ENCODE measurements at regions not wholly inside any gene's neighbourhood (a gene's known extent, or its start where the extent isn't known, plus 50 kb on each side); places are given as distances from the start of the nearest gene placed in this dataset.

DNA sequence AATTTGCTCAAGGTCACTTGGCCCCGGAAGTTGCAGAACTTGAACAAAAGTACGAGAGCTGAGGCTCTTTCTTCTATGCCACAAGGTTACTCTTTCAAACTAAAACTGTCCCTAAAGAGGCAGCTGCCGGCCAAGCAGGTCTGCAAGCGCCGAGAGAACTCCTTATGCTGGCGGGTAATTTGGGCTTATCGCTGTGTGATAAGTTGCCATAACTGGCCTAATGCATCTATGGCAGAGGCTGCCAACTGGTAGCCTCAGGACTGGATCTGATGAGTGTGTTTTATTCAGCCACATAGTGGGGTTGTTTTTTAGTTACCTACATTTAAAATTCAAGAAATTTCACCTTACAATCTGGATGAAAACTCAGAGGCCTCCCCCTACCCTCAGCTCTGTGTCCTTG lies 68.1 kb upstream of the SPOCK1 start:
- H3K27ac ChIP-seq (ENCODE audit: low read depth), result no peak overlapping the region
- H3K9me2 ChIP-seq (ENCODE audit: insufficient read depth), result no peaks in the 10 kb centered on the region
- no peak overlapping the region for H3K4me3 ChIP-seq
- Mint-ChIP-seq H3K36me3 (ENCODE audit: low read depth) (no peaks in the 10 kb centered on the region), H3K9me3 (no peaks in the 10 kb centered on the region), H3K4me1 (peaks cover 8% of the 10 kb centered on the region), H3K27me3 (ENCODE audit: insufficient read depth, low read depth, poor library complexity) (peaks cover 13% of the 10 kb centered on the region), H3K27ac (no peak overlapping the region), H3K4me3 (no peak overlapping the region)
- TF ChIP-seq, protein P1, sequence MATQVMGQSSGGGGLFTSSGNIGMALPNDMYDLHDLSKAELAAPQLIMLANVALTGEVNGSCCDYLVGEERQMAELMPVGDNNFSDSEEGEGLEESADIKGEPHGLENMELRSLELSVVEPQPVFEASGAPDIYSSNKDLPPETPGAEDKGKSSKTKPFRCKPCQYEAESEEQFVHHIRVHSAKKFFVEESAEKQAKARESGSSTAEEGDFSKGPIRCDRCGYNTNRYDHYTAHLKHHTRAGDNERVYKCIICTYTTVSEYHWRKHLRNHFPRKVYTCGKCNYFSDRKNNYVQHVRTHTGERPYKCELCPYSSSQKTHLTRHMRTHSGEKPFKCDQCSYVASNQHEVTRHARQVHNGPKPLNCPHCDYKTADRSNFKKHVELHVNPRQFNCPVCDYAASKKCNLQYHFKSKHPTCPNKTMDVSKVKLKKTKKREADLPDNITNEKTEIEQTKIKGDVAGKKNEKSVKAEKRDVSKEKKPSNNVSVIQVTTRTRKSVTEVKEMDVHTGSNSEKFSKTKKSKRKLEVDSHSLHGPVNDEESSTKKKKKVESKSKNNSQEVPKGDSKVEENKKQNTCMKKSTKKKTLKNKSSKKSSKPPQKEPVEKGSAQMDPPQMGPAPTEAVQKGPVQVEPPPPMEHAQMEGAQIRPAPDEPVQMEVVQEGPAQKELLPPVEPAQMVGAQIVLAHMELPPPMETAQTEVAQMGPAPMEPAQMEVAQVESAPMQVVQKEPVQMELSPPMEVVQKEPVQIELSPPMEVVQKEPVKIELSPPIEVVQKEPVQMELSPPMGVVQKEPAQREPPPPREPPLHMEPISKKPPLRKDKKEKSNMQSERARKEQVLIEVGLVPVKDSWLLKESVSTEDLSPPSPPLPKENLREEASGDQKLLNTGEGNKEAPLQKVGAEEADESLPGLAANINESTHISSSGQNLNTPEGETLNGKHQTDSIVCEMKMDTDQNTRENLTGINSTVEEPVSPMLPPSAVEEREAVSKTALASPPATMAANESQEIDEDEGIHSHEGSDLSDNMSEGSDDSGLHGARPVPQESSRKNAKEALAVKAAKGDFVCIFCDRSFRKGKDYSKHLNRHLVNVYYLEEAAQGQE (IDR thresholded peaks at IDR 0.05; ENCODE audit: unreplicated experiment), result no peak
- H4K20me1 ChIP-seq (replicated peaks; ENCODE audit: insufficient read depth), result no peaks in the 10 kb centered on the region
- H3K79me2 ChIP-seq (replicated peaks; ENCODE audit: insufficient read depth), result no peaks in the 10 kb centered on the region
- DNase-seq (ENCODE audit: low spot score) (no peak), ATAC-seq (no peak)
- H3K4me2 ChIP-seq, result no peak overlapping the region
- H3K27me3 ChIP-seq (ENCODE audit: insufficient read depth), result no peaks in the 10 kb centered on the region
- H3K4me1 ChIP-seq (ENCODE audit: insufficient read depth), result peaks cover 7% of the 10 kb centered on the region; the same call in 1 of the 2 replicates
- H2AFZ ChIP-seq, result no peak overlapping the region
- H3K36me3 ChIP-seq (ENCODE audit: insufficient read depth), result no peaks in the 10 kb centered on the region
- H3F3A ChIP-seq (replicated peaks; ENCODE audit: low read depth), result no peaks in the 10 kb centered on the region

DNA sequence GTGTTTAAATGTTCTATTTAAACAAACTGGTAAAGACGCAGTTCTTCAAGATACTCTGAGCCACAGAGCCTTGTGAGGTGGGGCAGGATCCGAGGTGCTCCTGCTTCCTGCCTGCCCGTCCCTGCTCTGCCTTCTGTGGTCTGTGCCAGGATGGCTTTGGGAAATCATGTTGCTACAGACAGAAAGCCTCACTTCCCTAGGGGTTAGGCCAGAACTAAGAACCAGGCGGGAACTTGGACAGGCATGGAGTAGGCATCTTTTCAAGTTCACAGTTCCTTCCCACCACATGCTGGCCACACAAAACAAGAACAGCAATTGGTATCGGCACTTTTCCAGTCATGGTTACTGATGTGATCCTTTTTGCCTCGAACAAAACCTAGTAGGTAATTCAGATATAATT lies 67.7 kb upstream of the SPOCK1 start:
- Histone ChIP-seq H4K20me1 (replicated peaks; ENCODE audit: insufficient read depth) (no peaks in the 10 kb centered on the region; the same call in 1 of the 2 replicates), H3K4me1 (ENCODE audit: insufficient read depth) (peaks cover 7% of the 10 kb centered on the region; the same call in 1 of the 2 replicates), H3K79me2 (replicated peaks; ENCODE audit: insufficient read depth) (no peaks in the 10 kb centered on the region), H2AFZ (no peak overlapping the region), H3K27ac (ENCODE audit: low read depth) (no peak overlapping the region), H3K36me3 (ENCODE audit: insufficient read depth) (no peaks in the 10 kb centered on the region), H3K27me3 (ENCODE audit: insufficient read depth) (no peaks in the 10 kb centered on the region), H3K4me3 (no peak overlapping the region), H3K4me2 (no peak overlapping the region), H3K9me2 (ENCODE audit: insufficient read depth) (no peaks in the 10 kb centered on the region), H3F3A (replicated peaks; ENCODE audit: low read depth) (no peaks in the 10 kb centered on the region)
- DNase-seq (ENCODE audit: low spot score) (no peak), ATAC-seq (peak; percentile 25; the same call in 2 of the 3 replicates)
- Mint-ChIP-seq H3K4me1 (peaks cover 8% of the 10 kb centered on the region), H3K27ac (no peak overlapping the region), H3K36me3 (ENCODE audit: low read depth) (no peaks in the 10 kb centered on the region), H3K9me3 (no peaks in the 10 kb centered on the region), H3K27me3 (ENCODE audit: insufficient read depth, low read depth, poor library complexity) (peaks cover 13% of the 10 kb centered on the region), H3K4me3 (no peak overlapping the region)
- TF ChIP-seq, protein P2, sequence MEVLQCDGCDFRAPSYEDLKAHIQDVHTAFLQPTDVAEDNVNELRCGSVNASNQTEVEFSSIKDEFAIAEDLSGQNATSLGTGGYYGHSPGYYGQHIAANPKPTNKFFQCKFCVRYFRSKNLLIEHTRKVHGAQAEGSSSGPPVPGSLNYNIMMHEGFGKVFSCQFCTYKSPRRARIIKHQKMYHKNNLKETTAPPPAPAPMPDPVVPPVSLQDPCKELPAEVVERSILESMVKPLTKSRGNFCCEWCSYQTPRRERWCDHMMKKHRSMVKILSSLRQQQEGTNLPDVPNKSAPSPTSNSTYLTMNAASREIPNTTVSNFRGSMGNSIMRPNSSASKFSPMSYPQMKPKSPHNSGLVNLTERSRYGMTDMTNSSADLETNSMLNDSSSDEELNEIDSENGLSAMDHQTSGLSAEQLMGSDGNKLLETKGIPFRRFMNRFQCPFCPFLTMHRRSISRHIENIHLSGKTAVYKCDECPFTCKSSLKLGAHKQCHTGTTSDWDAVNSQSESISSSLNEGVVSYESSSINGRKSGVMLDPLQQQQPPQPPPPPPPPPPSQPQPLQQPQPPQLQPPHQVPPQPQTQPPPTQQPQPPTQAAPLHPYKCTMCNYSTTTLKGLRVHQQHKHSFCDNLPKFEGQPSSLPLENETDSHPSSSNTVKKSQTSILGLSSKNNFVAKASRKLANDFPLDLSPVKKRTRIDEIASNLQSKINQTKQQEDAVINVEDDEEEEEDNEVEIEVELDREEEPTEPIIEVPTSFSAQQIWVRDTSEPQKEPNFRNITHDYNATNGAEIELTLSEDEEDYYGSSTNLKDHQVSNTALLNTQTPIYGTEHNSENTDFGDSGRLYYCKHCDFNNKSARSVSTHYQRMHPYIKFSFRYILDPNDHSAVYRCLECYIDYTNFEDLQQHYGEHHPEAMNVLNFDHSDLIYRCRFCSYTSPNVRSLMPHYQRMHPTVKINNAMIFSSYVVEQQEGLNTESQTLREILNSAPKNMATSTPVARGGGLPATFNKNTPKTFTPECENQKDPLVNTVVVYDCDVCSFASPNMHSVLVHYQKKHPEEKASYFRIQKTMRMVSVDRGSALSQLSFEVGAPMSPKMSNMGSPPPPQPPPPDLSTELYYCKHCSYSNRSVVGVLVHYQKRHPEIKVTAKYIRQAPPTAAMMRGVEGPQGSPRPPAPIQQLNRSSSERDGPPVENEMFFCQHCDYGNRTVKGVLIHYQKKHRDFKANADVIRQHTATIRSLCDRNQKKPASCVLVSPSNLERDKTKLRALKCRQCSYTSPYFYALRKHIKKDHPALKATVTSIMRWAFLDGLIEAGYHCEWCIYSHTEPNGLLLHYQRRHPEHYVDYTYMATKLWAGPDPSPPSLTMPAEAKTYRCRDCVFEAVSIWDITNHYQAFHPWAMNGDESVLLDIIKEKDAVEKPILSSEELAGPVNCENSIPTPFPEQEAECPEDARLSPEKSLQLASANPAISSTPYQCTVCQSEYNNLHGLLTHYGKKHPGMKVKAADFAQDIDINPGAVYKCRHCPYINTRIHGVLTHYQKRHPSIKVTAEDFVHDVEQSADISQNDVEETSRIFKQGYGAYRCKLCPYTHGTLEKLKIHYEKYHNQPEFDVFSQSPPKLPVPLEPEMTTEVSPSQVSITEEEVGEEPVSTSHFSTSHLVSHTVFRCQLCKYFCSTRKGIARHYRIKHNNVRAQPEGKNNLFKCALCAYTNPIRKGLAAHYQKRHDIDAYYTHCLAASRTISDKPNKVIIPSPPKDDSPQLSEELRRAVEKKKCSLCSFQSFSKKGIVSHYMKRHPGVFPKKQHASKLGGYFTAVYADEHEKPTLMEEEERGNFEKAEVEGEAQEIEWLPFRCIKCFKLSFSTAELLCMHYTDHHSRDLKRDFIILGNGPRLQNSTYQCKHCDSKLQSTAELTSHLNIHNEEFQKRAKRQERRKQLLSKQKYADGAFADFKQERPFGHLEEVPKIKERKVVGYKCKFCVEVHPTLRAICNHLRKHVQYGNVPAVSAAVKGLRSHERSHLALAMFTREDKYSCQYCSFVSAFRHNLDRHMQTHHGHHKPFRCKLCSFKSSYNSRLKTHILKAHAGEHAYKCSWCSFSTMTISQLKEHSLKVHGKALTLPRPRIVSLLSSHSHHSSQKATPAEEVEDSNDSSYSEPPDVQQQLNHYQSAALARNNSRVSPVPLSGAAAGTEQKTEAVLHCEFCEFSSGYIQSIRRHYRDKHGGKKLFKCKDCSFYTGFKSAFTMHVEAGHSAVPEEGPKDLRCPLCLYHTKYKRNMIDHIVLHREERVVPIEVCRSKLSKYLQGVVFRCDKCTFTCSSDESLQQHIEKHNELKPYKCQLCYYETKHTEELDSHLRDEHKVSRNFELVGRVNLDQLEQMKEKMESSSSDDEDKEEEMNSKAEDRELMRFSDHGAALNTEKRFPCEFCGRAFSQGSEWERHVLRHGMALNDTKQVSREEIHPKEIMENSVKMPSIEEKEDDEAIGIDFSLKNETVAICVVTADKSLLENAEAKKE (CRISPR knock-in tag; IDR thresholded peaks at IDR 0.05), result no peak
- TF ChIP-seq POLR2AphosphoS5 (IDR thresholded peaks at IDR 0.05; ENCODE audit: low read depth), result no peak
- TF ChIP-seq, protein P3, sequence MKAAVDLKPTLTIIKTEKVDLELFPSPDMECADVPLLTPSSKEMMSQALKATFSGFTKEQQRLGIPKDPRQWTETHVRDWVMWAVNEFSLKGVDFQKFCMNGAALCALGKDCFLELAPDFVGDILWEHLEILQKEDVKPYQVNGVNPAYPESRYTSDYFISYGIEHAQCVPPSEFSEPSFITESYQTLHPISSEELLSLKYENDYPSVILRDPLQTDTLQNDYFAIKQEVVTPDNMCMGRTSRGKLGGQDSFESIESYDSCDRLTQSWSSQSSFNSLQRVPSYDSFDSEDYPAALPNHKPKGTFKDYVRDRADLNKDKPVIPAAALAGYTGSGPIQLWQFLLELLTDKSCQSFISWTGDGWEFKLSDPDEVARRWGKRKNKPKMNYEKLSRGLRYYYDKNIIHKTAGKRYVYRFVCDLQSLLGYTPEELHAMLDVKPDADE (IDR thresholded peaks at IDR 0.05), result no peak
- no peak for TF ChIP-seq STAT1 (IDR thresholded peaks at IDR 0.05; ENCODE audit: unreplicated experiment)
- TF ChIP-seq ZNF114 (CRISPR knock-in tag; IDR thresholded peaks at IDR 0.05), result no peak
- TF ChIP-seq EZH2phosphoT487 (IDR thresholded peaks at IDR 0.05; ENCODE audit: unreplicated experiment), result no peak
- TF ChIP-seq CTCF (conservative IDR thresholded peaks at IDR 0.05; ENCODE audit: low read depth in 2 of 2), result no peak
